Caco-2 (cell line): ENCODE measurements at regions not wholly inside any gene's neighbourhood (a gene's known extent, or its start where the extent isn't known, plus 50 kb on each side); places are given as distances from the start of the nearest gene placed in this dataset.

Experiments
- BruUV-seq: library from RNA; stranded (reverse); fragments of 400-500 nt; replicated peaks from 2 replicates; lab custom pipeline; 2021; lab: Mats Ljungman, UMichigan
- CTCF ChIA-PET: fragments of 300-600 bp; sonication (Branson Sonifier 250); formaldehyde crosslinking; loops from one replicate; lab custom pipeline; 2022; ENCODE audit warnings: antibody characterized with exemption; lab: Charles Lee
- POLR2A ChIA-PET: fragments of 300-600 bp; sonication (Branson Sonifier 250); formaldehyde crosslinking; loops from one replicate; lab custom pipeline; 2022; ENCODE audit warnings: antibody characterized with exemption; lab: Charles Lee
- DNase-seq, 2 experiments: peaks; one replicate each; pipeline versions ENCODE4 v3.0.0 to v3.0.0-alpha.2; 2020 to 2022
- H3K27me3 ChIP-seq: replicated peaks from 2 replicates; pipeline ENCODE4 v1.6.0; 2011; ENCODE audit warnings: low read length; ENCODE audit not compliant: control insufficient read depth, insufficient read depth
- H3K36me3 ChIP-seq: 2 replicates; pipeline ENCODE4 v1.5.1; 2011; ENCODE audit warnings: low read length; ENCODE audit not compliant: control insufficient read depth, insufficient read depth
- H3K4me1 ChIP-seq: fragments of 250-450 bp; sonication (Bioruptor Pico); 2 replicates; pipeline ENCODE4 v1.5.1; 2020; ENCODE audit warnings: mild to moderate bottlenecking
- H3K4me3 ChIP-seq: 2 replicates; pipeline ENCODE4 v1.5.1; 2011; ENCODE audit warnings: low read depth, mild to moderate bottlenecking, control low read depth, low read length
- H3K9me3 ChIP-seq: fragments of 250-450 bp; sonication (Bioruptor Pico); 2 replicates; pipeline ENCODE4 v1.5.1; 2020; ENCODE audit warnings: mild to moderate bottlenecking, moderate library complexity
- H3K27ac Mint-ChIP-seq: one replicate; pipeline ENCODE4 v1.8.0; 2022; ENCODE audit warnings: mixed read lengths; ENCODE audit not compliant: unreplicated experiment
- H3K27me3 Mint-ChIP-seq: one replicate; pipeline ENCODE4 v1.8.0; 2022; ENCODE audit warnings: mixed read lengths; ENCODE audit not compliant: insufficient read depth, unreplicated experiment
- H3K36me3 Mint-ChIP-seq: one replicate; pipeline ENCODE4 v1.8.0; 2022; ENCODE audit warnings: mild to moderate bottlenecking, mixed read lengths; ENCODE audit not compliant: insufficient read depth, unreplicated experiment
- H3K4me1 Mint-ChIP-seq: one replicate; pipeline ENCODE4 v1.8.0; 2022; ENCODE audit warnings: low read depth, mixed read lengths; ENCODE audit not compliant: unreplicated experiment
- H3K4me3 Mint-ChIP-seq: one replicate; pipeline ENCODE4 v1.8.0; 2022; ENCODE audit warnings: mild to moderate bottlenecking, moderate library complexity, mixed read lengths; ENCODE audit not compliant: unreplicated experiment
- H3K9me3 Mint-ChIP-seq: one replicate; pipeline ENCODE4 v1.8.0; 2022; ENCODE audit warnings: mixed read lengths; ENCODE audit not compliant: unreplicated experiment
- CTCF ChIP-seq, 2 experiments: fragments of 200-600 bp in 1 of 2; IDR thresholded peaks; 1 replicate in 1 of 2; 2 replicates in 1 of 2; pipeline versions ENCODE4 v1.5.1 to v1.8.0; 2011 to 2022; ENCODE audit warnings: antibody characterized with exemption in 1 of 2, control low read depth in 1 of 2, inconsistent platforms in 1 of 2, low read depth in 1 of 2, low read length in 1 of 2, mild to moderate bottlenecking in 1 of 2, moderate library complexity in 1 of 2; ENCODE audit not compliant: insufficient read depth in 1 of 2, severe bottlenecking in 1 of 2, unreplicated experiment in 1 of 2
- intact Hi-C: fragments of 100-400 bp; cut with micrococcal nuclease; formaldehyde crosslinking; loops from one replicate; pipeline ENCODE4 v1.10.0; 2022; ENCODE audit not compliant: unreplicated experiment

- intact Hi-C loops = no loop called here
- Mint-ChIP-seq H3K36me3 (no peaks in the 10 kb centered on the region), H3K27ac (no peak overlapping the region), H3K4me3 (no peak overlapping the region), H3K9me3 (no peaks in the 10 kb centered on the region), H3K27me3 (no peaks in the 10 kb centered on the region), H3K4me1 (peaks cover 19% of the 10 kb centered on the region)
- H3K27me3 ChIP-seq = no peaks in the 10 kb centered on the region
- POLR2A ChIA-PET = no interaction called here
- CTCF ChIA-PET = no interaction called here
- peaks cover 23% of the 10 kb centered on the region for H3K4me1 ChIP-seq
- no peaks in the 10 kb centered on the region for H3K36me3 ChIP-seq
- BruUV-seq = no TSS peak
- no peak for TF ChIP-seq CTCF (IDR thresholded peaks at IDR 0.05; ENCODE audit: insufficient read depth in 1 of 2, low read depth in 1 of 2, low read length in 1 of 2, severe bottlenecking in 1 of 2, unreplicated experiment in 1 of 2)
- H3K9me3 ChIP-seq = no peaks in the 10 kb centered on the region
- H3K4me3 ChIP-seq = no peak overlapping the region
- no peak for DNase-seq
Measured at GRCh38 chr2:236749346-236749745, 179.7 kb downstream of the ACKR3 start.

- no peaks in the 10 kb centered on the region for H3K4me1 Mint-ChIP-seq
- ChIA-PET POLR2A (no interaction called here), CTCF (no interaction called here)
- no peak overlapping the region for H3K4me3 Mint-ChIP-seq
- H3K9me3 ChIP-seq = no peaks in the 10 kb centered on the region
- no peaks in the 10 kb centered on the region for H3K36me3 ChIP-seq
- H3K9me3 Mint-ChIP-seq = no peaks in the 10 kb centered on the region
- H3K4me1 ChIP-seq = peaks cover 10% of the 10 kb centered on the region; the same call in 1 of the 2 replicates
- DNase-seq = no peak
- no peak for TF ChIP-seq CTCF (IDR thresholded peaks at IDR 0.05; ENCODE audit: insufficient read depth in 1 of 2, low read depth in 1 of 2, low read length in 1 of 2, severe bottlenecking in 1 of 2, unreplicated experiment in 1 of 2)
- no TSS peak for BruUV-seq
- H3K27ac Mint-ChIP-seq = no peak overlapping the region
- H3K27me3 ChIP-seq = no peaks in the 10 kb centered on the region
- intact Hi-C loops = no loop called here
- H3K36me3 Mint-ChIP-seq = no peaks in the 10 kb centered on the region
- H3K27me3 Mint-ChIP-seq = no peaks in the 10 kb centered on the region
- H3K4me3 ChIP-seq = no peak overlapping the region
Measured at GRCh38 chr2:236752096-236752495, 182.5 kb downstream of the ACKR3 start.

- no peak for TF ChIP-seq CTCF (IDR thresholded peaks at IDR 0.05; ENCODE audit: insufficient read depth in 1 of 2, low read depth in 1 of 2, low read length in 1 of 2, severe bottlenecking in 1 of 2, unreplicated experiment in 1 of 2)
- no peaks in the 10 kb centered on the region for H3K9me3 ChIP-seq
- Mint-ChIP-seq H3K4me3 (no peak overlapping the region), H3K36me3 (no peaks in the 10 kb centered on the region), H3K9me3 (no peaks in the 10 kb centered on the region), H3K27ac (no peak overlapping the region), H3K27me3 (no peaks in the 10 kb centered on the region), H3K4me1 (no peaks in the 10 kb centered on the region)
- POLR2A ChIA-PET = no interaction called here
- intact Hi-C loops = no loop called here
- H3K36me3 ChIP-seq = no peaks in the 10 kb centered on the region
- BruUV-seq = no TSS peak
- no peaks in the 10 kb centered on the region for H3K27me3 ChIP-seq
- H3K4me1 ChIP-seq = peaks cover 10% of the 10 kb centered on the region; the same call in 1 of the 2 replicates
- DNase-seq = no peak
- H3K4me3 ChIP-seq = no peak overlapping the region
- CTCF ChIA-PET = no interaction called here
Measured at GRCh38 chr2:236753606-236754270, 184.1 kb downstream of the ACKR3 start.
